Omental fat pad (tissue), 3 donors: ENCODE measurements at regions not wholly inside any gene's neighbourhood (a gene's known extent, or its start where the extent isn't known, plus 50 kb on each side); places are given as distances from the start of the nearest gene placed in this dataset.

Experiments used
- ATAC-seq: fragments of 150-250 bp; one replicate; pipeline ENCODE4 v1.9.1; 2016; ENCODE audit warnings: mild to moderate bottlenecking, moderate library complexity; ENCODE audit not compliant: low FRiP score
- DNase-seq: peaks from one replicate; pipeline ENCODE4 v3.0.0-alpha.2; 2019; ENCODE audit warnings: low spot score
- TF ChIP-seq, protein P1 (sequence below), 3 donors: fragments of 450-650 bp; IDR thresholded peaks; one replicate each; pipeline ENCODE4 v1.5.1; 2016 to 2017; ENCODE audit warnings: antibody characterized with exemption in 3 of 3, mild to moderate bottlenecking in 3 of 3, moderate library complexity in 2 of 3

GRCh38 chr14:84203896-84204295, 1326.0 kb upstream of the FLRT2 start:
- DNase-seq = no peak
- TF ChIP-seq, protein P1, sequence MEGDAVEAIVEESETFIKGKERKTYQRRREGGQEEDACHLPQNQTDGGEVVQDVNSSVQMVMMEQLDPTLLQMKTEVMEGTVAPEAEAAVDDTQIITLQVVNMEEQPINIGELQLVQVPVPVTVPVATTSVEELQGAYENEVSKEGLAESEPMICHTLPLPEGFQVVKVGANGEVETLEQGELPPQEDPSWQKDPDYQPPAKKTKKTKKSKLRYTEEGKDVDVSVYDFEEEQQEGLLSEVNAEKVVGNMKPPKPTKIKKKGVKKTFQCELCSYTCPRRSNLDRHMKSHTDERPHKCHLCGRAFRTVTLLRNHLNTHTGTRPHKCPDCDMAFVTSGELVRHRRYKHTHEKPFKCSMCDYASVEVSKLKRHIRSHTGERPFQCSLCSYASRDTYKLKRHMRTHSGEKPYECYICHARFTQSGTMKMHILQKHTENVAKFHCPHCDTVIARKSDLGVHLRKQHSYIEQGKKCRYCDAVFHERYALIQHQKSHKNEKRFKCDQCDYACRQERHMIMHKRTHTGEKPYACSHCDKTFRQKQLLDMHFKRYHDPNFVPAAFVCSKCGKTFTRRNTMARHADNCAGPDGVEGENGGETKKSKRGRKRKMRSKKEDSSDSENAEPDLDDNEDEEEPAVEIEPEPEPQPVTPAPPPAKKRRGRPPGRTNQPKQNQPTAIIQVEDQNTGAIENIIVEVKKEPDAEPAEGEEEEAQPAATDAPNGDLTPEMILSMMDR (IDR thresholded peaks at IDR 0.05) = no peak
- no peak for ATAC-seq

DNA sequence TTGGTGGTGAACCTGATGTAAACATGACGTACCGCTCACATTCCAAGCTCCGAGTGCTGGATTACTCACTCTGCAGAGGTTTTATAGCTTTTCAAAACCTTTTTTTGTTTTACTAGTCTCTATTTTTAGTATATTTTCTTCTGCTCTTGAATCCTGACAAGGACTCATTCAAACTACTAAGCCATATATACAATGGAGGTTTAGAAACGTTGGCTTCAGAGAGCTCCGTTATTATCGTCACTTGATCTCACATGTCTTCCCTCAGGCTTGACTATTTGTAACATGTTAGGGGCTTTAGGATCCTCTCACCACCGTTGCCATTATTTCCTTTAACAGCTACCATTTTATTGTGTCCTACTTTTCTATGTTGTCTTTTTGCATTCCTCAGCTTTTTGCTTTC, 1321.5 kb upstream of the FLRT2 start:
- DNase-seq (no peak), ATAC-seq (no peak)
- TF ChIP-seq, protein P1 (IDR thresholded peaks at IDR 0.05) = no peak

- no peak for ATAC-seq
- TF ChIP-seq, protein P1 (IDR thresholded peaks at IDR 0.05) = no peak
- no peak for DNase-seq
Measured at GRCh38 chr14:84209031-84209430, 1320.9 kb upstream of the FLRT2 start.

DNA sequence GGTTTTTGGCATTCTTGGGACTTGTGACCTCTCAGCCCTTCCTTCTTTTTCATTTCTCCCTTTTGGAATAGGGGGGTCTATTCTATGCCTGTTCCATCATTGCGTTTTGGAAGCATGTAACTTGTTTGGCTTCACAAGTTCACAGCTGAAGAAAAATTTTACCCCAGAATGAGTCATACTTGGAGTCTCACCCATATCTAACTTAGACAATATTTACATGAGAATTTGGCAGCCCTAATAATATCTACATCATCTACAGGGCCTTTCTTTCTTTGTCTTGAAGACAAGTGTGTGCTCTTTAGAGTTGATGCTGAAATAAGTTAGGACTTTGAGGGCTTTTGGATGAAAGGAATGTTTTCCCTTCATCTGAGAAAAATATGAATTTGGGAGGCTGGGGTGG, 1312.9 kb upstream of the FLRT2 start:
- TF ChIP-seq, protein P1 (IDR thresholded peaks at IDR 0.05) = no peak
- DNase-seq (no peak), ATAC-seq (no peak)

DNA sequence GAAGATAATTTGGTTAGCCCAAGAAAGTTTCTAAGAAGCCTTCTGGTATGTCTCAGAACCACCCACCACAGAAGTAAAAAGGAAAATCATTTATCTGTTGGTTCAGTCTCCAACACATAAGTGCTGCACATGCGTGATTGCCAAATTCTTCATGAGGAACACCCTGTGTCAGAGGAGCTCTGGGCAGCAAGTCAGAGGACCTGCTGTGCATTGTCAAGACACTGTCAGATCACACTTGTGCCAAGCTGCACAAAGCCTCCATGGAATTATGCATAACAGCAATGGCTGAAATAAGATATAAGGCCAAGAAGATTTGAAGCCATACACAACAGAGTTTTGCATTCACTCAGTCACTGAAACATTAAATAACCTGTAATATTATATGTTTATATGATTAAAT, 1304.7 kb upstream of the FLRT2 start:
- ATAC-seq (no peak), DNase-seq (no peak)
- TF ChIP-seq, protein P1 (IDR thresholded peaks at IDR 0.05) = no peak

GRCh38 chr14:84228702-84229101, 1301.2 kb upstream of the FLRT2 start:
- TF ChIP-seq, protein P1 (IDR thresholded peaks at IDR 0.05) = no peak
- no peak for ATAC-seq
- no peak for DNase-seq

DNA sequence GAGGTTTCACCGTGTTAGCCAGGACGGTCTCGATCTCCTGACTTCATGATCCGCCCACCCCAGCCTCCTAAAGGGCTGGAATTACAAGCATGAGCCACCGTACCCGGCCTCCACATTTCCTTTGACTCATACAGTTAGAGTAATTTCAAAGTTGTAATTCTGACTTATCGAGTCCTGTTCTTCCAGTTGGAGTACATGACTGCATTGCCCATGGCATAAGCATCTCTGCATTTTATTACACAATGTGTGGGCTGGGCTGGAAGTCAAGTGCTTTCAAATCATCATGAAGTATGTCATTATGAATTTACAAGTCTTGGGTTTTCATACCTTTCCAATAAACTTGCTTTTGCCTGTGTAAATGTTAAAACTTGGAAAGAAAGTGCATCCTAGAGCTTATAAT, 1295.7 kb upstream of the FLRT2 start:
- ATAC-seq (no peak), DNase-seq (no peak)
- TF ChIP-seq, protein P1 (IDR thresholded peaks at IDR 0.05) = no peak
